Bone marrow (tissue), 2 donors: ENCODE measurements at regions not wholly inside any gene's neighbourhood (a gene's known extent, or its start where the extent isn't known, plus 50 kb on each side); places are given as distances from the start of the nearest gene placed in this dataset.

Experiments used
- DNase-seq, 2 donors: peaks; one replicate each; lab custom pipeline; 2025; lab: John Stamatoyannopoulos, UW

DNA sequence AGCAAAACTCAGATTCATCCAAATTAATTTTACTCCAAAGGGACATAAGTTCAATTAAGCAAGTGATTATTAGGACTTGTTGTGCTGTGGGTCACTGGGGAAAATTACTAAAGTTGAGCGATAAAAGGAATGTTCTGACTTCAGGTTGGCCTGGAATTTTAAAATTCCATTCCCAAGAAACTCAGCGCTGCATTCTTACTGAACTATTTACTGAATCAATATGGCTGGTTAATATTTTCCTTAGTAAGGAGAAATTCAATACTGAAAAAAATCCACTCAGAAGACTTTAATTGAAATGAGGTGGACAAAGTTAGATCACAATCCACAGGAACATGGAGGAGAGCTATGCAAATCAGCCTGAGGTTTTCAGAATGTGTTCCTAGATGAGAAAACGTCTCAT, 578.9 kb upstream of the NR5A2 start:
- no peak for DNase-seq

DNA sequence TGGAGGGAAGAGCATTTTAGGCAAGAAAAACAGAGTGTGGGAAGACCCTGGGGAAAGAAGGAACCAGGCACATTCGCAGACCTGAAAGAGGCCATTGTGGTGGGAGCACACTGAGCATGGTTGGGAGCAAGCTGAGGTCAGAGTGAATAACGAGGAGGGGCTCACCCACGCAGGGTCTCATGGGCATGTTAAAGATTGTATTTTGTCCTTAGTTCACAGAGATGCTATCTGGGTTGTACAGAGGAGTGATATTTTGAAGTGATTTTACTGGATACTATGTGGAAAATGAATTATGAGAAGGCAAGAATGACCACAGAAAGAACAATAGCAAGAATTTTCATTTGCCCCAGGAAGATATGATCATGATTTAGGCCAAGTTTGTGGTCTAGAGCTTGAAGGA, 578.3 kb upstream of the NR5A2 start:
- no peak for DNase-seq

DNA sequence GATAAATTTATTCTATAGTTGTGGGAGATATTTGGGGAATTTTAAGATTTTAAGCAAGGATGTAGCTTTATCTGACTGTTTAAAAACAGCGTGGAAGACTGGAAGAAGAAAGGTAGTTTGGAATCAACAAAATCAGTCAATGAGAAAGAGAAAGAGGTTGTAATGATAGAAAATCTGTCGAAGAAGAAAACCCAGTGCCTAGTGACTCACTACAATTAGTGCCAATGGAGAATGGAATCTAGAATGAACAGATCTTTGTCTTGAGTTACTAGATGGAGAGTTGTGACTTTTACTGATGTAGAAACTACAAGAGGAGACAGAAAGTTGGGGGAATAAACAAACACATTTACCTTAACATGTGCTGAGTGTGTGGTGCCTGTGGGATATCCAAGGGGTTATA, 577.8 kb upstream of the NR5A2 start:
- no peak for DNase-seq

DNA sequence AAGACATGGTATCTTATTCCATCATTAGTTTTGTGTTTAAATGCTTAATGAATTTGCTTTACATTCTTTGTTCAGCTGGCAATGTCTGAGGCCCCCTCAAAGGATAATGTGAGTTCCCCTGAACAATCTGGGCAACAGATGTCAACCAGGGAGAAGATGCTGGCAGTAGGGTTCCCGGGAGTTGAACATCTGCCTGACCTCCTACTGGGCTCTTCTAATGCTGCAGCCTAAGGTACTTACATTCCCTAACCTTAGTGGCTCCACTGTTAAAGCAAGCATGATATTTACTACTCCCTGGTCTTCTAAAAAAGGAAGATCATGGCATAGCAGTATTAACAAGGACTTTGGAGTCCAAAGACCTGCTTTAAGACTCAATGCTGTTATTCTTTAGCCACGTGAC, 574.9 kb upstream of the NR5A2 start:
- DNase-seq: no peak

DNA sequence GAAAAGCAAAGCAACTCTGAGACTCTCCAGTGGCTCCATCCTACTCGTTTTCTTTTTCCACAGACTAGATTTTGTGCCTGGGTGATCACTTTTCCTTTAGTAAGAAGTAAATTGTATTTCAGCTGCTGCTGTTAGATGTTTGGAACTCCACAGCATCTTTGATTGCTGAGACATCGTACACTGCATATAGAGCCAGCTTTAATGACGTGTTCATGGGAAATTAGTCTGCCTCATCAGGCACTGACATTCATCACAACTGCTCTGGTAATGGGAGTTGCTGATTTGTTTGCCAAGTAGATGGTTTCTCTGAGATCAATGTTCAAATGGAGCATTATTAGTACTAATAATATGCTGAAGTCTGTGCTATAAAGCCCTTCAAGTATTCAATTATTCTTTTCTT, 573.8 kb upstream of the NR5A2 start:
- DNase-seq: no peak

DNA sequence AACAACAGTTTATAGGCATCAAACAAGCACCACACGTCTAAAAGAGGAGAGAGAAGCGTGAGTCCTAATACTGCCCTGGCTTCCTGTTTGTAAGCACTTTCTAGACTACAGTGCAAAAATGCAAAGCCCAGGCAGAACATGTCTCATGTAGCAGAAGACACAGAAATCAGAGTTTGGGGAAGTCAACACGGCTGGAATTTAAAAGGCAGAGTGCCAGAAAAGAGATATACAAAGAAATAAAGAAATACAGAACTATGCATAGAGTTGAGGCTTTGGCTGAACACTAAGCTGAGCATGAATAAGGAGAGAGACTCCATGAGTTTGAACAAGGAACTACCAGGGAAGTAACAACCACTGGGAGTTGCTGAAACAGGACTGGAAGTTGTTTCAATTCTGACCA, 566.6 kb upstream of the NR5A2 start:
- DNase-seq: peak in 1 of 2 donors; percentile 85

DNA sequence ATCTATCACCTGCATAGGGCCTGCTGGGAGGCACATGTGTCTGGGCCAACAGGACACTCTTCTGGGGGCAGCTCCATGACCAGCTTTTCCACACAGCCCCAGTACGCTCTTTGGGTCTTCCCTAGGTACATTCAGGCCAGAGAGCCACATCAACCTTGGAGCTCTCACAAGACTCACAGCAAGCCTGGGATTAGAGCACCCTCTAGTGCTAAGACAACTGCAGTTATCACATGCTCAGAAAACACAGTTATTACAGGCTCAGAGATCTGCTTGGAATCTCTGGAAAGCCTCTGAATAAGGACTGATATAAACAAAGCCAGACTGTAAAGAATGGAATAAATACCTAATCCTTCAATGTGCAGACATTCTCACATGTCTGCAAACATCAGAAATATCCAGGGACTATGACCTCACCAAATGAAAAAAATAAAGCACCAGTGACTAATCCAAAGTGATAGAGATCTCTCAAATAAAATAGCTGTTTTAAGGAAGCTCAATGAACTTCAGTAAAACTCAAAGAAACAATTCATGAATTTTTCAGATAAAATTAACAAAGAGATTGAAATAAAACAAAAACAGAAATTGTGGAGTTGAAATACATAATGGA, 563.9 kb upstream of the NR5A2 start:
- peak in 1 of 2 donors; percentile 30 for DNase-seq

DNA sequence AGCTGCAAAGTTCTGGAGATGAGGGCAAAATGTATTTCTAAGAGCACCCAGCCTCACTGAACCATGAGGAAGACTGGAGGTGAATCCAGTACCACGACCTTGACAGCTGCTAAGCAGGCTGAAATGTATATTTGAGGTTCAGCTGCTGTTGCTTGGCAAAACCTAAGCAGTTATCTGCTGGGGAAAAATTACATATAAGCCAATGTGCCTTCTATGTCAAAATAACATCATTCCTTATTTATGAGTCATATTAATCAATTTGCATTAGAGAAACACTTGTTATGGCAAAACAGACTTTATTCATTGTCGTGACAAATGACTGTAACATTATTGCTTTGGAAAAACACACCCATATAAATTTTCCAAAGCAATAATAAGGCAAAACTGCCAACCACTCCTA, 560.5 kb upstream of the NR5A2 start:
- no peak for DNase-seq

DNA sequence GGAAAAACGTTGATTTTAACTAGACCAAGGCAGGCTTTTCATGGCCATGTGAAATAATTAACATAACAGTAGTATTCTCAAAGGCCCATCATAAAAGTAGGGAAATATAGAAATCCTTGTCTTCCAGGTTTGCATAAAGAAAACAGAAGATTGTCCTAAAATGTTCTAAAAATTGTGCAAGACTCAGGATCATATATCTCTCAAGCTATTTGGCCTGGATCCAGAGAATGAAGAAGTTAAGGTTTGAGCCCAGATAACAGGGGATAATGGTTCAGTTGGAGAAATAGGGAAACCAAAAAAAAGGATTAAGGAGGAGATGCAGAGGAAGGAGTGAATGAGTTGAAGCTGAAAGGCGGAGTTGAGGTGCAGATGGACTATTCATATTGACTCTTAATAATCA, 555.5 kb upstream of the NR5A2 start:
- DNase-seq: no peak

DNA sequence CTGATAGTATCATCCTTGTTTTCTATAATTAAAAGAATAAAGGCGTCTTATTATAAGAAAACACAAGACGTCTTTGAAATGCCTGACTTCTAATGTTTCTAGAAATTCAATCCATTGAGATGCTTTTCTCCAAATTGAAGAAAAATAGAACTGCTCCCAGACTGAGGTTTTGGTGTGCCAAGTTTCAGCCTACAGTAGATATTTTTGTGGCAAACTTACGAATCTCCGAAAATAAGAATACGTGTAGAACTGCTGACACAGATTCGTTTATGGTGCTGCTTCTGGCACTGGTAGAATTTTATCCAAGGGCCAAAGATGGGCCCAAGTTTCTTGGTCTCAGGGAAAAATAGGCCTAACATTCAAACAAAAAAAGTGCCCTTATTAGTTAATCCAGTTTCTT, 554.5 kb upstream of the NR5A2 start:
- DNase-seq: no peak

DNA sequence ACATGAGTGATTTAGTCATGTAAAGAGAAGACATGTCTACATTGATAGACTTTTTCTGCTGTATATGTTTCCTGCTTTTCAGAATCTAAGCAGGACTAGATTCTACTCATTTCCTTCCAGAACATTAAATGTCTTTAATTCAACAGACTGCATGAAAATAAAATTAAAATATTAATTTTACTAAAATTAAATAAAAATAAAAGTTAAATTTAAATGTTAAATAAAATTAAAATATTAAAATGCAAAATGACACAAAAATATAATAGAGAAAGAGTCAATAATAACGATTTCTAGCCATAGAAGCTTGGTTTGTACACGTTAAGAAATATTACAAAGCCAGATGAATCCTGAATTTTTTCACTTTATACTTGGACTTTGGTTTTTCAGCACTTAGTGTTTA, 552.8 kb upstream of the NR5A2 start:
- DNase-seq: no peak

DNA sequence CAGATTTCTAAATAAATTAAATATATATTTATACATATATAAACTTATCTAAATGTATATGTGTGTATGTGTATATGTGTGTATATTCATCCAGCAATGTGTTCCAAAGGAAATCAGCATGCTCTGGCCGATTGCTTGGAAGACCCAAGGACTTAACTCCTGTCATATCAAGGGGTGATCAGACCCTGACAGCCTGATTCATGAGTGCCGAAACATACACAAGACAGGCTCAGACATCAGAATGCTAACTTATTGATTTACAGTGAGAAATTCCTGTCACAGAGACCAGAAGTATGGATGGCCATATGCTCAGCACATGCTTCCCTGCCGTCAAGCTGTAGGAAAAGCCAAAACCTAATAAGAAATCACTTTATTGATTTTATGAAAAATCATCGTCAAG, 545.1 kb upstream of the NR5A2 start:
- no peak for DNase-seq

DNA sequence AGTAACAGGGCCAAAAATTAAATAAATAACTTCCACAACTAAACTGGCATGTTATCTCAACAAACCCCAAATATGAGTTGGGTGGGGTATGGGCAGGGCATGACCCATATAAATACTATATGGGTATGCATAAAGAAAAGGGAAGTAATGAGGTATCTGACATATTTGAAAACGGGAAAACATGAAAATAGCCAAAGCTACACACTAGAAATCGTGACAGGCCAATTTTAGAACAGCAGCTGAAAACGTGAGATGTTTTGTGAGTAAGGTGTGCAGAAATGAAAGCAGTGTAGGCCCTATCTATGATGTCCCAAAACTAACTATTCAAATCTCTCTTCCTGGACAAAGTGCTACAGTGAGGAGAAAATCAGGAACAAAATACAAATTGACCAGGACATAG, 537.9 kb upstream of the NR5A2 start:
- no peak for DNase-seq

DNA sequence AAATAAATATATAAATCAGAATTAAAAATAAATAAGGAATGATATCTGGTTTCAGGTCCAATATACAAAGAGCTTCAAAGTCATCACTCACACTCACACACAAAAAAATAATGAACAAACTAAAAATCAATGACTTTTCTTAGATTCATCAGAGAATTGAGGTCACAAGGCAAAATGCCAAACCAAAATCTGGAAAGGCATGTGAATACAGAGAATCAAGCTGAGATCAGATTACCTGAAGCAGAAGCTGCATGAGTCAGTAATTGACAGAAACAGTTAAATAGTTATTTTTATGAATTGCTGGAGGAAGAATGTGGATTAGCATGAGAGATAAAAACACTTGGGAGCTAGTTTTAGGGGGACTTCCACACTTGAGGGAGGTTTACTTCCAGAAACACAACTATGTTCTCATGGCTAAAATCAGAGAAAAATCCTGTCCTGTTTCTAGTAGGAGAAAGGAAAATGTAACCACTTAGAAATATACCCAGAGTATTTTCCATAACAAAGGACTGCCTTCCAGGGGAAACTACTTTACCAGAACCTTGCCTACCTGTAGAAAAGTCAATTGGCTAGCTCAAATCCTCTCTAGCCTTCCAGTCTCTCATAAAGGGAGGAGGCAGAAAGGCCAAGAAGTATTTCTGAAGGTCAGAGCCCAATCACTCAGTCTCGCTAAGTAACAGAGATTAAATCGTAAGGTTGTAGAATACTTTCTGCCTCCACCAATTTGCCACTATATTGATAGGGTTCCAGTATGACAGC, 536.6 kb upstream of the NR5A2 start:
- no peak for DNase-seq

DNA sequence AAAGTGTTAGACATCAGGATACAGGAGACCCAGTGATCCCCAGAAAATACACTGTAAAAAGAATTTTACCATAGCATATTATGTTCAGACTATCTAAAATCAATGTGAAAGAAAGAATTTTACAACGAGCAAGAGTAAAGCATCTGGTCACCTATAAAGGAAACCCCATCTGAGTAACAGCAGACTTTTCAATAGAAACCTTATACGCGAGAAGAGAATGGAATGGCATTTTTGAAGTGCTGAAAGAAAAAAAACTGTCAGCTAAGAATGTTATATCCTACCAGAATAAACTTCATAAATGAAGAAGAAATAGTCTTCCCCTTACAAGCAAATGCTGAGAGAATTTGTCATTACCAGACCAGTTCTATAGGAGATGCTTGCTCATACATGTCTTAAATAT, 532.1 kb upstream of the NR5A2 start:
- DNase-seq: no peak

DNA sequence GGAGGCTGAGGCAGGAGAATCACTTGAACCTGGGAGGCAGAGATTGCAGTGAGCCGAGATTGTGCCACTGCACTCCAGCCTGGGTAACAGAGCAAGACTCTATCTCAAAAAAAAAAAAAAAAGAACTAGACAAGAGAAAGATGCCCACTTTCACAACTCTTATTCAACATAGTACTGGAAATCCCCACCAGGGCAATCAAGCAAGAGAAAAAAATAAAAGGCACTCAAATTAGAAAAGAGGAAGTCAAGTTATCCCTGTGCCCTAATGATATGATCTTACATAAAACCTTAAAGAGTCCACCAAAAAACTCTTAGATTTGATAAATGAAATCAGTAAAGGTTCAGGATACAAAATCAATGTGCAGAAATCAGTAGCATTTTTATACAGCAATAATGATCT, 528.7 kb upstream of the NR5A2 start:
- DNase-seq: peak in 1 of 2 donors; percentile 88

DNA sequence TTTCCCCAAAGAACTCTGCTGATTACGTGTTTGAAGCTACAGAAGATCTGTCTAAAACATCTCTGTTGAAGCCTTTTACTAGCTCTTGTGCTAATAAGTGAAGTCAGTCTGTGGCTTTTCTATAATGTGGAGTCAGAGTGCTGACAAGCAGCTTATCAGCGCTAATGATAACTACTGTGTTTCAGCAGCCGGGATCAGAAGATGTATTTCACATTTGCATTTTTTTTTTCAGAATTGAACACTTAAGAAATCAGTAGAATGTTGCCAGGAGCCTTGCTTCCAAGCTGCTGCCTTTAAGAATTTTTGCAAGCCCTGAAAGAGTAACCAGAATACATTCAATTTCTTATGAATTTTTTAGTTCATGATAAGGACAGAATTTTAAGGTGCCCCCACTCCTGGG, 519.4 kb upstream of the NR5A2 start:
- DNase-seq: no peak

DNA sequence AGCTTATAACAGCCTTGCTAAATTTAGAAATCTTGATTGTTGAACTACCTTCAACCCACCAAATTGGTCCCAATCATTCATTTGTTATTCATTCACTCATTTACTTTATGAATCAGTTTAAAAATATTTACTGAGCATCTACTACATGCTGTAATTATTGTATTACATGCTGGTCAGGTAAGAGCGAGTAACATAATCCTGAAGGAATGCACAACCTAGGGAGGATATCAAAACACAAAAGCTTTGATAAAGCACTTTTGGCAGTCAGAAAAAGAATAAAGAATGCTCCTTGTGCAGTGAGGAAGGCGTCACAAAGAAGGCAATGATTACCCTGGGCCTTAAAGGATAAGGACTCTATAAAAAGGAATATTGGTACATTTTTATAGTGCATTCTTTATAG, 518.9 kb upstream of the NR5A2 start:
- DNase-seq: no peak

DNA sequence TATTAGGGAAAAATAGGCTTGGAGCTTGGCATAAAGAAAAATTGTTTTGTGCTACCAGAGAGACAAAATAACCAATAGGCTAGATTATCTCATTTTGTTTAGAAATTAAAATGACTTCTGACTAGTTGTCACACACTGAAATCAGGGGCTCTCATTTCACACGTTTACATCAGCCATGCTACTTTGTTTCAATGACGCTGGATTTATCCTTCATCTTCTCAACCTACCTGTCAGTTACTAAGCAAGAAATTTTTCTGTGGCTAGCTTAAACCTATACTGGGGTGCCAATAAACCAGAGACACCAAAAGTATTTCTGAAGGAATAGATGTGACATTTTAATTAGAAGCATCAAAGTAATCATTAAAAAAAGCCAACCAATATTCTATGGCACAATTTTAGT, 518.1 kb upstream of the NR5A2 start:
- DNase-seq: no peak

DNA sequence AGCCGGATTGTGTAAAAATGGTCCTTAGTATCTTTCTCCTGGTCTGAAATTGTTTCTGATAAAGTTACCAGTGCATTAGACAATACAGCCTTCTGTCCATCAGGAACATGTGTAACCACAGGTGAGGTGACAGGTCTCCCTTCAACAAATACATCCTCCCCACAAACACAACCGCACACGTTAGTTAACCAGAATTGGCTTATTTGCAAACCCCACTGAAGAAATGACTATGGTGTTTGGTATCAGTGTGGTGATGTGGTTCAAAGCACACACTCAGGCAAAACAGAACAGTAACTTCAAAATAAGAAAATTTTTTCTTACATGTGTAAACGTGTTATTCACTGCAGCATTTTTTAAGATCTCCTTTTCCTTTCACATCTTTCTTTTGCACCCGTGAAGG, 517.2 kb upstream of the NR5A2 start:
- DNase-seq: no peak

DNA sequence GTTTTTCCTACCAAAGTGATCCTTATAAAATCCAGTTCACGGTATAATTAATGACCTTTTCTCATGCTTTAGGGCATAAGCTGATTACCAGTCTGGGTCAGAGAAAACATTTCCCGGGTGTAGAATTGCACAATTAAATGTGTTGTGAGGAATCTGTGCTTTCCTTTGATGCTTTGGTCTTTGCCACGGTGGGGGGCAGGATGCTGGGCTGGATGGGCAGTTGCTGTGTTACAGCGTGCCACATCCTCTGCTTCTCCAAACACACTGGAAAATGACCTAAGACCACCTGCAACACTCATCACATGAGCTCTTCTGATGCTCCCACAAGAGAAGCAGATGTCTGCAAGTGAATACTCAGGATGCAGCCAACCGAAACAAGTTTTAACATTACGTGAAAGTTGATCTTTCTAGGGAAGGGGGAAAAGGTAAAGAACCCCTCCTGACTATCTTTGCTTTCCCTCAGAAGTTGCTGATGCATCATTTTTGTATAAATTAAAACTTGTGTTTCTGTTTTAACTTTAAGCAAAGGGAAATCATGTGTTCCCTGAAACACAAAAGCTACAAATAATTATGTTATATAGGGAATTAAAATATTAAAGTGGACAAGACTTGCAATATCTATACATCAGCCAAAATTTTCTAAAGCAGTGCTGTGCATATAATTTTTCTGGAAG, 515.3 kb upstream of the NR5A2 start:
- no peak for DNase-seq

DNA sequence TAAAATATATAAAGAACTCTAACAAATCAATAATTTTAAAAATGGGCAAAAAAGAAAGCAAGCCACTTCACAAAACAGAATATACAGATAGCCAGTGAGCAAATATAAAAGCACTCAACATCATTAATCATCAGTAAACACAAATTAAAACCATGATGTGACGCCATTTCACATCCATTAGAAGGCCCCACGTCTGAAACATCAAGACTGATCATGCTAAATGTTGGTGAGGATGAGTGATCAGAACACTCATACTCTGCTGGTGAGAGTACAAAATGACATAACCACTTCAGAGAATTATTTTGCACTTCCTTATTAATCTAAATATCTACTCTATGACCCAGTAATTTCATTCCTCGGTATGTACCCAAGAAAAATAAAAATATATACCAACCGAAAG, 512.2 kb upstream of the NR5A2 start:
- no peak for DNase-seq

DNA sequence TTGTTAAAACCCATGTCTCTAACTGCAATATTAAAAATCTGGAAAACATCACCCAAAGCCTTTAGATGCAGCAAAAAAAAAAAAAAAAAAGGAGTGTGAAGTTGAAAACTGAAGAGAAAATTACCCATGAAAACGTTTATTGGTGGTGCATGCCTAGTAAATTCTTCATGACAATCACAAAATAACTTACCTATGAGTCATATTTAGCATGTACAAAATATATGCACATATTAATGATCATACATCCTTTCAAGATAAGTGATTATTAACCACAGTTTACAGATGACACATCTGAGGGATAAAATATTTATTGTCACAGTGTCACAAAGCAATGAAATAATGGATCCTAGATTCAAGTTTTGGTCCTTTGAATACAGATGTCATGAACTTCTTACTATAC, 505.2 kb upstream of the NR5A2 start:
- no peak for DNase-seq

DNA sequence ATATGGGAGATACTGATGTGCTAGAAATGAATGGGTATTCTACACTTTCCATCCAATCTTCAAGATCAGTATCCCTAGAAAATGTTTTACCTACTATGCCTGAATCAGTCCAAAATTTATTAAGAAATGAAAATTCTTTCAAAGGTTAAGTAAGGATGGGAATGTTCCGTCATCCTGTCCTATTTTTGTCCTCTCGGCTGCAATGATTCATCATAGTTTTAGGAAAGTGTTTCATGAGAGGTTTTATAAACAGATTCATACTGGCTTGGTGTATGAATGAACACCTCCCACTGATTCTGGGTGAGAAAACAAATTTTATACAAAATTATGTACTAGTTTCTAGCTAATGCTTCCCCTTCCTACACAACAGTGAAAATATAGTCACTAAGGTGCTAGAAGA, 504.6 kb upstream of the NR5A2 start:
- no peak for DNase-seq
